MM.1S (cell line): ENCODE measurements at regions not wholly inside any gene's neighbourhood (a gene's known extent, or its start where the extent isn't known, plus 50 kb on each side); places are given as distances from the start of the nearest gene placed in this dataset.
"Not testable (repeated sequence)": the region's sequence is repeated elsewhere in the genome, so short reads cannot be mapped to it uniquely, and the experiment has no call there.

Experiments
- DNase-seq: peaks from one replicate; pipeline ENCODE4 v3.0.0-alpha.2; 2015
- H2AFZ ChIP-seq: fragments of 300-600 bp; sonication (generic); 2 replicates; pipeline ENCODE4 v1.6.0; 2016; ENCODE audit warnings: antibody characterized with exemption, low read length
- H3F3A ChIP-seq: fragments of 300-600 bp; sonication (generic); 2 replicates; pipeline ENCODE4 v1.6.1; 2016; ENCODE audit warnings: mild to moderate bottlenecking, antibody characterized with exemption, low read length, moderate library complexity, mixed read lengths; ENCODE audit not compliant: insufficient read depth
- H3K27ac ChIP-seq: fragments of 300-600 bp; sonication (generic); 2 replicates; pipeline ENCODE4 v1.5.1; 2016; ENCODE audit warnings: mild to moderate bottlenecking, low read length
- H3K27me3 ChIP-seq: fragments of 300-600 bp; sonication (generic); replicated peaks from 2 replicates; pipeline ENCODE4 v1.6.0; 2016; ENCODE audit warnings: low read length; ENCODE audit not compliant: insufficient read depth
- H3K36me3 ChIP-seq: fragments of 300-600 bp; sonication (generic); replicated peaks from 2 replicates; pipeline ENCODE4 v1.6.1; 2016; ENCODE audit warnings: mild to moderate bottlenecking, low read length, mixed read lengths; ENCODE audit not compliant: insufficient read depth
- H3K4me1 ChIP-seq: fragments of 300-600 bp; sonication (generic); 2 replicates; pipeline ENCODE4 v1.6.1; 2016; ENCODE audit warnings: low read length, mixed read lengths
- H3K4me2 ChIP-seq: fragments of 300-600 bp; sonication (generic); 2 replicates; pipeline ENCODE4 v1.6.0; 2016; ENCODE audit warnings: low read depth, low read length
- H3K4me3 ChIP-seq: fragments of 300-600 bp; sonication (generic); 2 replicates; pipeline ENCODE4 v1.5.1; 2016; ENCODE audit warnings: low read length, mixed read lengths
- H3K79me2 ChIP-seq: fragments of 300-600 bp; sonication (generic); 2 replicates; pipeline ENCODE4 v1.6.1; 2016; ENCODE audit warnings: mixed run types, low read length, mixed read lengths
- H3K9ac ChIP-seq: fragments of 300-600 bp; sonication (generic); 2 replicates; pipeline ENCODE4 v1.6.1; 2016; ENCODE audit warnings: low read length, mixed read lengths
- H3K9me2 ChIP-seq: fragments of 300-600 bp; sonication (generic); replicated peaks from 2 replicates; pipeline ENCODE4 v1.6.1; 2016; ENCODE audit warnings: mild to moderate bottlenecking, low read length, mixed read lengths; ENCODE audit not compliant: insufficient read depth
- H3K9me3 ChIP-seq: fragments of 300-600 bp; sonication (generic); replicated peaks from 2 replicates; pipeline ENCODE4 v1.6.1; 2016; ENCODE audit warnings: mild to moderate bottlenecking, low read length, mixed read lengths; ENCODE audit not compliant: insufficient read depth
- H4K20me1 ChIP-seq: fragments of 300-600 bp; sonication (generic); 2 replicates; pipeline ENCODE4 v1.6.1; 2016; ENCODE audit warnings: mild to moderate bottlenecking, low read length, moderate library complexity, mixed read lengths; ENCODE audit not compliant: insufficient read depth
- CTCF ChIP-seq: fragments of 300-600 bp; sonication (generic); IDR thresholded peaks from 2 replicates; pipeline ENCODE4 v1.5.1; 2016; ENCODE audit warnings: antibody characterized with exemption, low read length, mixed read lengths
- EZH2 ChIP-seq: fragments of 300-600 bp; sonication (generic); optimal IDR thresholded peaks from 2 replicates; pipeline ENCODE3; 2017; ENCODE audit warnings: low read depth, mild to moderate bottlenecking, antibody characterized with exemption, low read length, mixed read lengths
- EZH2phosphoT487 ChIP-seq: fragments of 300-600 bp; sonication (generic); IDR thresholded peaks from 2 replicates; pipeline ENCODE4 v1.6.1; 2018; ENCODE audit warnings: antibody characterized with exemption, low read length

DNA sequence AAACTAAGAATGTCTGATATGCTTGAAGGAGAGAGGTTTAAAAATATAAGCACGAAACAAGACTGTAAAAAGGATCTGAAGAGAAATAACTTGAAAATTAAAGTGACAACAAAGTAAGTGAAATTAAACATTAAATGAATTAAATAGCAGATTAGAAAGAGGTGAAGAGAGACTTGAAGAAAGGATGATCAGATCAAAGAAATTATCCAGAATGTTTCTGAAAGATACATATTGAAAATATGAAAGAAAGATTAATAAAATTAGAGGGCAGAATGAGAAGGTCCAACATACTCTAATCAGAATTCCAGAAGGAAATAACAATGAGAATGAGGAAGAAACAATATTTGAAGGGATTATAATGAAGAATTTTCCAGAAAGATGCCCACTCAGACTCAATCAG is 151.1 kb downstream of the FAM76B start:
- H3K9ac ChIP-seq = no peak overlapping the region
- H3K4me1 ChIP-seq = peaks cover 10% of the 10 kb centered on the region
- H3K9me2 ChIP-seq = no peaks in the 10 kb centered on the region
- no peak overlapping the region for H2AFZ ChIP-seq
- no peak overlapping the region for H3K4me2 ChIP-seq
- no peak overlapping the region for H3K27ac ChIP-seq
- no peaks in the 10 kb centered on the region for H3K79me2 ChIP-seq
- H3K9me3 ChIP-seq = no peaks in the 10 kb centered on the region
- DNase-seq = no peak
- no peak overlapping the region for H3K4me3 ChIP-seq
- H3K36me3 ChIP-seq = no peaks in the 10 kb centered on the region
- no peaks in the 10 kb centered on the region for H3F3A ChIP-seq
- no peaks in the 10 kb centered on the region for H4K20me1 ChIP-seq
- no peaks in the 10 kb centered on the region for H3K27me3 ChIP-seq
- TF ChIP-seq EZH2 (no peak), CTCF (no peak), EZH2phosphoT487 (no peak)

DNA sequence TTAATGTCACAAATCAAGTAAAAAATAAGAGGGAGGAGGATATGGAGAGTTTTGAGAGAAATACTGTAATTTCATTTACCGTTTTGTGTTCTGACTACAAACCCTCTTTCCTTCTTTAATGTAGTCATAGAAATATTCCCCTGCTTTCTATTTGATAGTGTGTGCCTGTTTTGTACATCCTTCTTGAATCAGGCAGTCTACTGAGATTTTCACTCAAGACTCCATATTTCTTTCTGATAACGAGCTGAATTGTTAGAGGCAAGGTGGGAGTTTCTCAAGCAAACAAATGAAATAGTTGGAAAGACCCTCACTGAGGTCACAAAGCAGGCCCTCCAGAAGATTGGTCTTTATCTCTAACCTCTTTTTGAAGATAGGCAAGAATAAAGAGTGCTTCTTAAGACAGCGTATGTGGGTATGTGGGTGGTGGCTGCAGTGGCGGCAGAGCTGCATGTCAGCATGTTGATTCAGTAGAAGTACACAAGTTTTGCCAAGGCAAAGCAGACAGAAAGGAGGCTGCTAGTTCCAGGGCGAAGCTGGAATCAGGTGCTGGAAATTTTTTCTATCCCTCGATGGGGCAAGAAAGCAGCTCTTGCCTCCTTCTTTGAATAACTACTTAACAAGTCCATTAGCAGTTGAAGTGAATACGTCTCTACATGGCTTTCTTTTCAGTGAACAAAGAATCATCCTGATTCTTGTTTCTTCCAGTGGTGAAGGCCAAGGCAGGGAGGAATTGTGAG is 164.2 kb downstream of the FAM76B start:
- Histone ChIP-seq H3K27me3 (no peaks in the 10 kb centered on the region), H3K4me3 (no peak overlapping the region), H3K9me2 (no peaks in the 10 kb centered on the region), H3K9ac (no peak overlapping the region), H3F3A (no peaks in the 10 kb centered on the region), H3K4me2 (no peak overlapping the region), H4K20me1 (no peaks in the 10 kb centered on the region), H3K27ac (no peak overlapping the region), H3K9me3 (no peaks in the 10 kb centered on the region), H2AFZ (no peak overlapping the region), H3K36me3 (no peaks in the 10 kb centered on the region), H3K4me1 (no peaks in the 10 kb centered on the region), H3K79me2 (no peaks in the 10 kb centered on the region)
- no peak for DNase-seq
- TF ChIP-seq CTCF (no peak), EZH2phosphoT487 (no peak), EZH2 (no peak)

GRCh38 chr11:95616256-95616804 is 173.3 kb downstream of the FAM76B start:
- Histone ChIP-seq H3K9ac (no peak overlapping the region), H3F3A (no peaks in the 10 kb centered on the region), H3K9me3 (no peaks in the 10 kb centered on the region; the same call in 1 of the 2 replicates), H3K4me1 (no peaks in the 10 kb centered on the region), H3K27ac (no peak overlapping the region), H3K4me3 (no peak overlapping the region), H4K20me1 (no peaks in the 10 kb centered on the region), H3K9me2 (no peaks in the 10 kb centered on the region), H3K4me2 (no peak overlapping the region), H3K36me3 (no peaks in the 10 kb centered on the region), H3K79me2 (no peaks in the 10 kb centered on the region), H3K27me3 (no peaks in the 10 kb centered on the region), H2AFZ (no peak overlapping the region)
- no peak for TF ChIP-seq EZH2
- no peak for DNase-seq

DNA sequence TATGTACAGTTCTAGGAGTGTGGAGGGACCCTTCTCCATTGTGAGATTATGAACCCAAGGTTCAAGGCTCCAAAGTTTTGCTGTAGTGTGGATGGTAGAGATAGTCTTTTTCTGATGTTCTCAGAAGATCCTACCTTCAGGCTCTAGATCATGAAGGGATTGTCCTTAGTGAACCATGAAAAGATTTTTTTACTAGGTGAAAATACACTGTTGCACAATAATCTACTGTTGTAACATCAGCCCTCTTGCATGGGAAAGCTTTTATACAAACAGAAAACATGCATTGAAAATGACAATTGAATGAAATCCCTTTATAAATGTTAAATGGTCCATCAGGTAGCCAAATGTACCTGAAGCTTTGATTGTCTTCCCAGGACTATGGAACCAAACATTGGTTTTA is 177.8 kb downstream of the FAM76B start:
- no peaks in the 10 kb centered on the region for H3K27me3 ChIP-seq
- no peaks in the 10 kb centered on the region for H3K9me3 ChIP-seq
- H3K4me1 ChIP-seq = no peaks in the 10 kb centered on the region
- H4K20me1 ChIP-seq = no peaks in the 10 kb centered on the region
- no peak overlapping the region for H3K4me2 ChIP-seq
- H2AFZ ChIP-seq = no peak overlapping the region
- H3K27ac ChIP-seq = no peak overlapping the region
- H3K36me3 ChIP-seq = no peaks in the 10 kb centered on the region
- no peaks in the 10 kb centered on the region for H3K9me2 ChIP-seq
- no peak for DNase-seq
- no peak overlapping the region for H3K9ac ChIP-seq
- no peak overlapping the region for H3K4me3 ChIP-seq
- TF ChIP-seq EZH2phosphoT487 = no peak
- no peak for TF ChIP-seq CTCF
- TF ChIP-seq EZH2 = no peak
- H3F3A ChIP-seq = no peaks in the 10 kb centered on the region
- H3K79me2 ChIP-seq = no peaks in the 10 kb centered on the region

DNA sequence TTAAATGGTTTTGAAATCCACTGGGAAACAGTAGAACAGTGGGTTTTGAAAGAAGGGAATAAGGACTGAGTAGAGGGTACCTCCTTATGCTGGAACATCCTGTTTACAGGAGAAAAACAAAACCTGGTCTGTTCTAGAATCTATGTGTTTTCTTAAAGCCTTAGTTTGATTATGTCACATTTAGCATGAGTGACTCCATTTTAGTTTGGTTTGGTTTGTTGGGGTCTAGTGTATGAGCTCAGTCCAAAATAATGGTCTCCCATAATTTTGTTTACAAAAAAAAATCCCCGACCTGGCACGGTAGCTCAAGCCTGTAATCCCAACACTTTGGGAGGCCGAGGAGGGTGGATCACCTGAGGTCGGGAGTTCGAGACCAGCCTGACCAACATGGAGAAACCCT is 179.4 kb downstream of the FAM76B start:
- H3K4me2 ChIP-seq = not testable (repeated sequence)

More for the DNA sequence above, 179.4 kb downstream of the FAM76B start:
- H3K9me2 ChIP-seq, DNase-seq, H3K4me3 ChIP-seq, H3K4me1 ChIP-seq, H3K9me3 ChIP-seq, H3F3A ChIP-seq, H4K20me1 ChIP-seq, H3K9ac ChIP-seq, H3K36me3 ChIP-seq, H3K27me3 ChIP-seq, H3K27ac ChIP-seq, H3K79me2 ChIP-seq, H2AFZ ChIP-seq: not testable (repeated sequence)
